K562 (cell line): ENCODE measurements at regions not wholly inside any gene's neighbourhood (a gene's known extent, or its start where the extent isn't known, plus 50 kb on each side); places are given as distances from the start of the nearest gene placed in this dataset.

Source experiments
- ATAC-seq: fragments of 200-7000 bp; cut with Tn5 transposase; 3 replicates; pipeline ENCODE4 v1.9.1; 2020; ENCODE audit warnings: moderate library complexity
- BruUV-seq: library from RNA; stranded (reverse); fragments of 400-500 nt; replicated peaks from 2 replicates; lab custom pipeline; 2021; lab: Mats Ljungman, UMichigan
- CTCF ChIA-PET: fragments of 300-600 bp; formaldehyde crosslinking; extraction: SDS; loops from one replicate; lab custom pipeline; 2021; ENCODE audit warnings: low intra/inter-chr PET ratio; lab: Yijun Ruan, JAX
- POLR2A ChIA-PET: fragments of 300-600, 350-650 bp; sonication (Branson Sonifier 250); formaldehyde crosslinking; extraction: SDS; loops from one replicate; lab custom pipeline; 2021; ENCODE audit warnings: antibody characterized with exemption, inconsistent platforms; lab: Yijun Ruan, JAX
- DNase-seq, 4 experiments: peaks; one replicate each; pipeline versions ENCODE4 v3.0.0 to v3.0.0-alpha.2; 2011 to 2018; ENCODE audit warnings: low spot score in 3 of 4, mixed read lengths in 3 of 4; ENCODE audit errors: extremely low read depth in 1 of 4
- FAIRE-seq: peaks from 2 replicates; lab custom pipeline; 2011; peaks lifted over from hg19 to GRCh38; lab: Jason Lieb, UNC
- H2AFZ ChIP-seq: 2 replicates; pipeline ENCODE4 v1.6.0; 2011; ENCODE audit warnings: low read depth, low read length, control low read depth, inconsistent platforms
- H3K27ac ChIP-seq: fragments of 200-600 bp; 3 replicates; pipeline ENCODE4 v1.8.0; 2011; ENCODE audit warnings: low read depth, mild to moderate bottlenecking, control low read depth, inconsistent platforms, low read length, moderate library complexity, mixed read lengths; ENCODE audit errors: extremely low read depth
- H3K27me3 ChIP-seq, 2 experiments: fragments of 300-600 bp in 1 of 2; 2 replicates in 1 of 2; 3 replicates in 1 of 2; pipeline versions ENCODE4 v1.6.0 to v1.8.0; 2011; ENCODE audit warnings: inconsistent platforms in 2 of 2, low read length in 2 of 2, mild to moderate bottlenecking in 1 of 2, mixed read lengths in 1 of 2, moderate library complexity in 1 of 2; ENCODE audit not compliant: control insufficient read depth in 2 of 2, insufficient read depth in 2 of 2
- H3K36me3 ChIP-seq: fragments of 300-600 bp; 3 replicates; pipeline ENCODE4 v1.8.0; 2011; ENCODE audit warnings: mild to moderate bottlenecking, low read length, inconsistent platforms; ENCODE audit not compliant: control insufficient read depth, insufficient read depth
- H3K4me1 ChIP-seq, 2 experiments: fragments of 200-600 bp in 1 of 2; replicated peaks in 1 of 2; 2 replicates in 1 of 2; 3 replicates in 1 of 2; pipeline versions ENCODE4 v1.5.1 to v1.8.0; 2011; ENCODE audit warnings: inconsistent platforms in 2 of 2, low read length in 2 of 2, mild to moderate bottlenecking in 1 of 2, mixed read lengths in 1 of 2, moderate library complexity in 1 of 2; ENCODE audit not compliant: control insufficient read depth in 2 of 2, insufficient read depth in 2 of 2
- H3K4me2 ChIP-seq: 2 replicates; pipeline ENCODE4 v1.6.1; 2011; ENCODE audit warnings: low read length, control low read depth, inconsistent platforms, mixed read lengths; ENCODE audit not compliant: insufficient read depth
- H3K4me3 ChIP-seq: fragments of 200-600 bp; sonication (generic), shearing (Covaris generic); 2 replicates; pipeline ENCODE4 v1.5.1; 2016; ENCODE audit warnings: control low read depth, inconsistent platforms
- H3K79me2 ChIP-seq: fragments of 200-600 bp; 3 replicates; pipeline ENCODE4 v1.8.0; 2011; ENCODE audit warnings: low read length, inconsistent platforms; ENCODE audit not compliant: control insufficient read depth, insufficient read depth
- H3K9ac ChIP-seq, 2 experiments: 2 replicates each; pipeline versions ENCODE4 v1.6.0 to v1.6.1; 2011; ENCODE audit warnings: low read depth in 2 of 2, low read length in 2 of 2, control low read depth in 1 of 2, inconsistent platforms in 1 of 2, mild to moderate bottlenecking in 1 of 2, mixed read lengths in 1 of 2; ENCODE audit not compliant: insufficient read depth in 1 of 2
- H3K9me1 ChIP-seq: one replicate; pipeline ENCODE4 v1.6.0; 2011; ENCODE audit warnings: inconsistent platforms, mild to moderate bottlenecking, low read length, moderate library complexity; ENCODE audit not compliant: control insufficient read depth, insufficient read depth
- H3K9me3 ChIP-seq: replicated peaks from 2 replicates; pipeline ENCODE4 v1.5.1; 2011; ENCODE audit warnings: low read depth, low read length, inconsistent platforms; ENCODE audit not compliant: control insufficient read depth, insufficient read depth
- H4K20me1 ChIP-seq: replicated peaks from 2 replicates; pipeline ENCODE4 v1.6.1; 2011; ENCODE audit warnings: low read length, inconsistent platforms, mixed read lengths; ENCODE audit not compliant: control insufficient read depth, insufficient read depth
- C11orf30 ChIP-seq: fragments of 450-650 bp; IDR thresholded peaks from 2 replicates; pipeline ENCODE4 v1.6.1; 2016; ENCODE audit warnings: low read depth, mild to moderate bottlenecking
- CREB5 ChIP-seq: fragments of 250-450 bp; sonication (Bioruptor Pico); IDR thresholded peaks from 2 replicates; pipeline ENCODE4 v1.5.0; 2020; ENCODE audit warnings: mild to moderate bottlenecking
- CTCFL ChIP-seq: IDR thresholded peaks from 2 replicates; pipeline ENCODE4 v1.6.1; 2011; ENCODE audit warnings: borderline replicate concordance, low read depth, mild to moderate bottlenecking, moderate library complexity, low read length; ENCODE audit not compliant: insufficient read depth, poor library complexity, severe bottlenecking
- EHMT2 ChIP-seq: fragments of 450-650 bp; IDR thresholded peaks from 2 replicates; pipeline ENCODE4 v1.6.1; 2018; ENCODE audit warnings: antibody characterized with exemption
- FOXJ3 ChIP-seq: sonication (generic); formaldehyde crosslinking; IDR thresholded peaks from 2 replicates; pipeline ENCODE4 v1.4.0; 2020; ENCODE audit warnings: mild to moderate bottlenecking, missing genetic modification reagents
- FOXK1 ChIP-seq: sonication (generic); formaldehyde crosslinking; IDR thresholded peaks from 2 replicates; pipeline ENCODE4 v1.8.0; 2022; ENCODE audit warnings: missing genetic modification reagents, mild to moderate bottlenecking, borderline replicate concordance
- HMBOX1 ChIP-seq: sonication (generic); IDR thresholded peaks from 2 replicates; pipeline ENCODE4 v1.6.1; 2016
- HNRNPL ChIP-seq: fragments of 200-400 bp; formaldehyde crosslinking; IDR thresholded peaks from 2 replicates; pipeline ENCODE4 v1.6.1; 2017; ENCODE audit warnings: low read depth, mild to moderate bottlenecking, low read length
- MNT ChIP-seq, 2 experiments: fragments of 450-650 bp; conservative IDR thresholded peaks; 2 replicates each; pipeline ENCODE4 v1.6.1; 2017; ENCODE audit warnings: mild to moderate bottlenecking in 2 of 2, moderate library complexity in 2 of 2
- MYC ChIP-seq, 2 experiments: fragments of 250-450 bp in 1 of 2; sonication (Bioruptor Pico) in 1 of 2; IDR thresholded peaks; 2 replicates each; pipeline versions ENCODE4 v1.5.1 to v1.6.1; 2012 to 2021; ENCODE audit warnings: low read depth in 2 of 2, borderline replicate concordance in 1 of 2, improper control_type of control experiment in 1 of 2, low read length in 1 of 2, mild to moderate bottlenecking in 1 of 2, moderate library complexity in 1 of 2
- TFAM ChIP-seq: fragments of 250-450 bp; sonication (Bioruptor Pico); conservative IDR thresholded peaks from 2 replicates; pipeline ENCODE4 v1.5.0; 2021; ENCODE audit warnings: mild to moderate bottlenecking, moderate library complexity
- ZBTB1 ChIP-seq: sonication (generic); formaldehyde crosslinking; IDR thresholded peaks from 2 replicates; pipeline ENCODE4 v1.8.1; 2023; ENCODE audit warnings: missing genetic modification reagents, low read depth, mild to moderate bottlenecking, borderline replicate concordance
- ZBTB17 ChIP-seq: fragments of 450-650 bp; formaldehyde crosslinking; IDR thresholded peaks from 2 replicates; pipeline ENCODE4 v1.4.0; 2020; ENCODE audit warnings: mild to moderate bottlenecking
- ZNF232 ChIP-seq: sonication (generic); formaldehyde crosslinking; IDR thresholded peaks from 2 replicates; pipeline ENCODE4 v1.8.0; 2022; ENCODE audit warnings: mild to moderate bottlenecking, missing genetic modification reagents
- ZNF644 ChIP-seq: fragments of 200-800 bp; sonication (Bioruptor generic); IDR thresholded peaks from 2 replicates; pipeline ENCODE4 v1.6.1; 2016; ENCODE audit warnings: low read depth, missing genetic modification characterization, missing compliant biosample characterization
- ZNF77 ChIP-seq: fragments of 250-450 bp; sonication (Bioruptor Pico); IDR thresholded peaks from 2 replicates; pipeline ENCODE4 v1.5.0; 2020
- WGBS: fragments of 100-300 bp; shearing (Covaris generic); methylation state at CpG from one replicate; pipeline ENCODE4 v1.1.6; 2016; ENCODE audit warnings: low coverage, mixed read lengths; ENCODE audit not compliant: insufficient coverage; ENCODE audit errors: missing lambda C conversion rate; 5-methylcytosine and 5-hydroxymethylcytosine counted together
- in situ Hi-C: fragments of 300-500 bp; cut with MboI; formaldehyde crosslinking; loops from 4 replicates; pipeline ENCODE4 v1.15.0; 2018; ENCODE audit warnings: inconsistent platforms, mixed read lengths
- intact Hi-C: fragments of 100-400 bp; cut with micrococcal nuclease; formaldehyde crosslinking; loops from 2 replicates; pipeline ENCODE4 v1.14.2; 2022

GRCh38 chr6:25017932-25018567 is 82.3 kb upstream of the RIPOR2 start:
- Histone ChIP-seq H3K4me1 (no peaks in the 10 kb centered on the region), H3K27me3 (peaks cover 0 to 11% of the 10 kb centered on the region in 2 experiments; a peak in 2 of 5 replicates), H3K9me3 (no peaks in the 10 kb centered on the region), H3K4me2 (no peak overlapping the region), H3K4me3 (no peak overlapping the region), H3K36me3 (no peaks in the 10 kb centered on the region), H3K27ac (no peak overlapping the region), H4K20me1 (no peaks in the 10 kb centered on the region), H3K9ac (no peak overlapping the region), H3K9me1 (no peaks in the 10 kb centered on the region), H2AFZ (no peak overlapping the region), H3K79me2 (no peaks in the 10 kb centered on the region)
- in situ Hi-C loops, result no loop called here
- peak; percentile 67 for FAIRE-seq
- peak in 3 of 4 experiments; percentile 22 to 52 (median 26) for DNase-seq
- POLR2A ChIA-PET, result interaction anchor here (0.6 to 1.8 kb wide), 5 partner anchors 9 to 242 kb away, joined by 3 to 6 read pairs (median 3); no protein-coding TSS in a partner anchor
- CTCF ChIA-PET, result interaction anchor here (0.7 to 1.4 kb wide), 2 partner anchors 53 to 162 kb away, joined by 3 to 6 read pairs; no protein-coding TSS in a partner anchor
- peak; percentile 87 for ATAC-seq
- no TSS peak for BruUV-seq
- WGBS, result under 1% methylated on average over 7 of the region's 7 CpGs
- intact Hi-C loops, result loop anchor here (1.0 kb wide), 1 partner anchor 162 kb away; no protein-coding TSS in a partner anchor
- TF ChIP-seq EHMT2, result no peak
- no peak for TF ChIP-seq TFAM (CRISPR knock-in tag)
- TF ChIP-seq ZNF644 (tag), result no peak
- no peak for TF ChIP-seq FOXK1
- no peak for TF ChIP-seq ZNF77 (CRISPR knock-in tag)
- no peak for TF ChIP-seq ZNF232 (CRISPR knock-in tag)
- no peak for TF ChIP-seq MNT (conservative IDR thresholded peaks at IDR 0.05)
- TF ChIP-seq ZBTB17, result no peak
- no peak for TF ChIP-seq HNRNPL
- TF ChIP-seq ZBTB1 (CRISPR knock-in tag), result no peak
- no peak for TF ChIP-seq CREB5 (CRISPR knock-in tag)
- no peak for TF ChIP-seq HMBOX1
- no peak for TF ChIP-seq FOXJ3
- no peak for TF ChIP-seq C11orf30
- no peak for TF ChIP-seq MYC (IDR thresholded peaks at IDR 0.05; ENCODE audit: low read depth, low read length)
- no peak for TF ChIP-seq MYC (CRISPR knock-in tag; IDR thresholded peaks at IDR 0.05; ENCODE audit: borderline replicate concordance, low read depth)
- TF ChIP-seq CTCFL, result no peak
